ENCODE measurements at regions not wholly inside any gene's neighbourhood (a gene's known extent, or its start where the extent isn't known, plus 50 kb on each side); places are given as distances from the start of the nearest gene placed in this dataset.

- DNase-seq (ENCODE audit: low read depth), result no peak
- no peak for TF ChIP-seq CTCF (IDR thresholded peaks at IDR 0.05; ENCODE audit: insufficient read depth, low read depth, low read length)
- POLR2A ChIA-PET, result no interaction called here
- H3K4me3 ChIP-seq (ENCODE audit: low read depth, low read length), result no peak overlapping the region
- H3K27me3 ChIP-seq (ENCODE audit: control insufficient read depth, insufficient read depth, low read length), result no peaks in the 10 kb centered on the region
- H3K36me3 ChIP-seq (ENCODE audit: control insufficient read depth, insufficient read depth, low read length), result no peaks in the 10 kb centered on the region
- CTCF ChIA-PET, result interaction anchor here (1.0 kb wide), 1 partner anchor 48 kb away, joined by 3 read pairs; no protein-coding TSS in a partner anchor
Measured at GRCh38 chr10:25678666-25679065, 255.4 kb upstream of the MYO3A start.

- H3K36me3 ChIP-seq (ENCODE audit: control insufficient read depth, insufficient read depth, low read length), result no peaks in the 10 kb centered on the region
- H3K27me3 ChIP-seq (ENCODE audit: control insufficient read depth, insufficient read depth, low read length), result no peaks in the 10 kb centered on the region
- ChIA-PET CTCF (no interaction called here), POLR2A (no interaction called here)
- no peak overlapping the region for H3K4me3 ChIP-seq (ENCODE audit: low read depth, low read length)
- no peak for TF ChIP-seq CTCF (IDR thresholded peaks at IDR 0.05; ENCODE audit: insufficient read depth, low read depth, low read length)
- no peak for DNase-seq (ENCODE audit: low read depth)
Measured at GRCh38 chr10:25682203-25682851, 251.7 kb upstream of the MYO3A start.

GRCh38 chr10:25683344-25683743 is 250.7 kb upstream of the MYO3A start:
- Histone ChIP-seq H3K36me3 (ENCODE audit: control insufficient read depth, insufficient read depth, low read length) (no peaks in the 10 kb centered on the region), H3K4me3 (ENCODE audit: low read depth, low read length) (no peak overlapping the region), H3K27me3 (ENCODE audit: control insufficient read depth, insufficient read depth, low read length) (no peaks in the 10 kb centered on the region)
- no peak for TF ChIP-seq CTCF (IDR thresholded peaks at IDR 0.05; ENCODE audit: insufficient read depth, low read depth, low read length)
- ChIA-PET CTCF (no interaction called here), POLR2A (no interaction called here)
- no peak for DNase-seq (ENCODE audit: low read depth)

GRCh38 chr10:25687521-25687920 is 246.5 kb upstream of the MYO3A start:
- Histone ChIP-seq H3K4me3 (ENCODE audit: low read depth, low read length) (no peak overlapping the region), H3K27me3 (ENCODE audit: control insufficient read depth, insufficient read depth, low read length) (no peaks in the 10 kb centered on the region), H3K36me3 (ENCODE audit: control insufficient read depth, insufficient read depth, low read length) (no peaks in the 10 kb centered on the region)
- TF ChIP-seq CTCF (IDR thresholded peaks at IDR 0.05; ENCODE audit: insufficient read depth, low read depth, low read length), result no peak
- ChIA-PET CTCF (no interaction called here), POLR2A (no interaction called here)
- no peak for DNase-seq (ENCODE audit: low read depth)

GRCh38 chr10:25689346-25690100 is 244.5 kb upstream of the MYO3A start:
- no peaks in the 10 kb centered on the region for H3K27me3 ChIP-seq (ENCODE audit: control insufficient read depth, insufficient read depth, low read length)
- no peak for TF ChIP-seq CTCF (IDR thresholded peaks at IDR 0.05; ENCODE audit: insufficient read depth, low read depth, low read length)
- no peak for DNase-seq (ENCODE audit: low read depth)
- H3K36me3 ChIP-seq (ENCODE audit: control insufficient read depth, insufficient read depth, low read length), result no peaks in the 10 kb centered on the region
- ChIA-PET CTCF (interaction anchor here (1.1 kb wide), 1 partner anchor 12 kb away, joined by 3 read pairs; no protein-coding TSS in a partner anchor), POLR2A (no interaction called here)
- no peak overlapping the region for H3K4me3 ChIP-seq (ENCODE audit: low read depth, low read length)

Data from BJ (cell line).